Endothelial cell of umbilical vein (primary cell): ENCODE measurements at regions not wholly inside any gene's neighbourhood (a gene's known extent, or its start where the extent isn't known, plus 50 kb on each side); places are given as distances from the start of the nearest gene placed in this dataset.

Source experiments
- BruUV-seq: library from RNA; stranded (reverse); fragments of 400-500 nt; replicated peaks from 2 replicates; lab custom pipeline; 2021; lab: Mats Ljungman, UMichigan
- CTCF ChIA-PET: fragments of 300-600, 350-600 bp; sonication (Branson Sonifier 250); formaldehyde crosslinking; loops from one replicate; lab custom pipeline; 2021; ENCODE audit warnings: antibody characterized with exemption, inconsistent platforms; lab: Charles Lee
- POLR2A ChIA-PET: fragments of 300-600, 350-600 bp; sonication (Branson Sonifier 250); formaldehyde crosslinking; loops from one replicate; lab custom pipeline; 2021; ENCODE audit warnings: antibody characterized with exemption, inconsistent platforms; lab: Charles Lee
- DNase-seq: peaks from one replicate; pipeline ENCODE4 v3.0.0-alpha.2; 2011; ENCODE audit warnings: low read depth, low spot score
- FAIRE-seq: peaks from 2 replicates; lab custom pipeline; 2011; peaks lifted over from hg19 to GRCh38; lab: Jason Lieb, UNC
- H2AFZ ChIP-seq: 2 replicates; pipeline ENCODE4 v1.6.0; 2012; ENCODE audit warnings: low read depth, low read length, control low read depth, inconsistent platforms
- H3K27ac ChIP-seq: 2 replicates; pipeline ENCODE4 v1.5.1; 2011; ENCODE audit warnings: low read depth, mild to moderate bottlenecking, control low read depth, low read length, moderate library complexity; ENCODE audit not compliant: insufficient read depth
- H3K27me3 ChIP-seq, 2 experiments: 2 replicates each; pipeline versions ENCODE4 v1.6.0 to v1.6.1; 2011; ENCODE audit warnings: low read length in 2 of 2, mixed read lengths in 1 of 2; ENCODE audit not compliant: control insufficient read depth in 2 of 2, insufficient read depth in 2 of 2
- H3K36me3 ChIP-seq, 2 experiments: 2 replicates in 1 of 2; 3 replicates in 1 of 2; pipeline ENCODE4 v1.5.1; 2011; ENCODE audit warnings: low read length in 2 of 2, mild to moderate bottlenecking in 1 of 2, moderate library complexity in 1 of 2; ENCODE audit not compliant: control insufficient read depth in 2 of 2, insufficient read depth in 2 of 2; ENCODE audit errors: extremely low read depth in 1 of 2
- H3K4me1 ChIP-seq: 3 replicates; pipeline ENCODE4 v1.5.1; 2011; ENCODE audit warnings: mild to moderate bottlenecking, low read length; ENCODE audit not compliant: control insufficient read depth, insufficient read depth; ENCODE audit errors: extremely low read depth
- H3K4me2 ChIP-seq: 2 replicates; pipeline ENCODE4 v1.6.1; 2011; ENCODE audit warnings: low read length, control low read depth, mixed read lengths; ENCODE audit not compliant: insufficient read depth
- H3K4me3 ChIP-seq, 3 experiments: fragments of 200-600 bp in 1 of 3; sonication (generic), shearing (Covaris generic) in 1 of 3; replicated peaks in 1 of 3; 2 replicates each; pipeline ENCODE4 v1.5.1; 2011 to 2016; ENCODE audit warnings: control low read depth in 3 of 3, low read length in 3 of 3, mild to moderate bottlenecking in 2 of 3, inconsistent platforms in 1 of 3, low read depth in 1 of 3, moderate library complexity in 1 of 3; ENCODE audit not compliant: insufficient read depth in 1 of 3
- H3K79me2 ChIP-seq: 2 replicates; pipeline ENCODE4 v1.6.0; 2012; ENCODE audit warnings: low read length, inconsistent platforms; ENCODE audit not compliant: control insufficient read depth, insufficient read depth
- H3K9ac ChIP-seq: replicated peaks from 2 replicates; pipeline ENCODE3; 2011; ENCODE audit warnings: low read length, control low read depth; ENCODE audit not compliant: insufficient read depth; ENCODE audit errors: extremely low read depth
- H3K9me1 ChIP-seq: replicated peaks from 3 replicates; pipeline ENCODE4 v1.6.0; 2011; ENCODE audit warnings: mild to moderate bottlenecking, low read length; ENCODE audit not compliant: control insufficient read depth, insufficient read depth; ENCODE audit errors: extremely low read depth
- H3K9me3 ChIP-seq: replicated peaks from 2 replicates; pipeline ENCODE4 v1.5.1; 2012; ENCODE audit warnings: low read length, inconsistent platforms; ENCODE audit not compliant: control insufficient read depth, insufficient read depth
- H4K20me1 ChIP-seq: replicated peaks from 2 replicates; pipeline ENCODE3; 2011; ENCODE audit warnings: mild to moderate bottlenecking, low read length; ENCODE audit not compliant: control insufficient read depth, insufficient read depth; ENCODE audit errors: extremely low read depth
- CTCF ChIP-seq, 2 donors: IDR thresholded peaks; 1 replicate in 1 of 2; 2 replicates in 1 of 2; pipeline ENCODE4 v1.5.1; 2011; ENCODE audit warnings: low read length in 2 of 2, mild to moderate bottlenecking in 2 of 2, moderate library complexity in 2 of 2, control low read depth in 1 of 2, inconsistent platforms in 1 of 2, low read depth in 1 of 2; ENCODE audit not compliant: insufficient read depth in 1 of 2; ENCODE audit errors: extremely low read depth in 1 of 2
- EZH2 ChIP-seq: IDR thresholded peaks from 2 replicates; pipeline ENCODE4 v1.6.1; 2012; ENCODE audit warnings: borderline replicate concordance, low read depth, mild to moderate bottlenecking, moderate library complexity, low read length, inconsistent platforms; ENCODE audit not compliant: severe bottlenecking
- FOS ChIP-seq: IDR thresholded peaks from 2 replicates; pipeline ENCODE4 v1.6.1; 2011; ENCODE audit warnings: mild to moderate bottlenecking, low read length, moderate library complexity, borderline replicate concordance; ENCODE audit not compliant: insufficient read depth
- GATA2 ChIP-seq: IDR thresholded peaks from 2 replicates; pipeline ENCODE4 v1.7.0; 2011; ENCODE audit warnings: low read depth, mild to moderate bottlenecking, moderate library complexity, mixed read lengths, low read length; ENCODE audit not compliant: insufficient read length, insufficient read depth
- JUN ChIP-seq: IDR thresholded peaks from 2 replicates; pipeline ENCODE4 v1.6.1; 2011; ENCODE audit warnings: borderline replicate concordance, low read depth; ENCODE audit not compliant: insufficient read length, insufficient read depth
- MAX ChIP-seq: IDR thresholded peaks from 2 replicates; pipeline ENCODE4 v1.6.1; 2011; ENCODE audit not compliant: insufficient read depth, insufficient read length
- MYC ChIP-seq: IDR thresholded peaks from one replicate; pipeline ENCODE4 v1.6.1; 2011; ENCODE audit warnings: mild to moderate bottlenecking, low read depth, low read length
- POLR2A ChIP-seq: IDR thresholded peaks from 2 replicates; pipeline ENCODE4 v1.6.1; 2012; ENCODE audit warnings: low read depth, mild to moderate bottlenecking, control low read depth, low read length
- POLR2AphosphoS5 ChIP-seq: IDR thresholded peaks from 2 replicates; pipeline ENCODE4 v1.6.1; 2012; ENCODE audit warnings: low read depth, mild to moderate bottlenecking, control low read depth, low read length, moderate library complexity; ENCODE audit not compliant: insufficient read depth
- dilution Hi-C: fragments of 300-500 bp; cut with MboI; formaldehyde crosslinking; loops from one replicate; pipeline ENCODE4 v1.15.0; 2019; ENCODE audit warnings: low sequenced_read_pairs; ENCODE audit not compliant: extremely low pct_ligation_motif_present
- intact Hi-C: fragments of 100-400 bp; cut with micrococcal nuclease; formaldehyde crosslinking; loops from one replicate; pipeline ENCODE4 v1.10.0; 2022

- H3K4me3 ChIP-seq: no peak overlapping the region
- H3K36me3 ChIP-seq: no peaks in the 10 kb centered on the region
- H3K27ac ChIP-seq: no peak overlapping the region
- no peak for FAIRE-seq
- H3K9me3 ChIP-seq: no peaks in the 10 kb centered on the region
- no peaks in the 10 kb centered on the region for H4K20me1 ChIP-seq
- ChIA-PET POLR2A (no interaction called here), CTCF (no interaction called here)
- no peaks in the 10 kb centered on the region for H3K4me1 ChIP-seq
- no peak for TF ChIP-seq CTCF (IDR thresholded peaks at IDR 0.05; ENCODE audit: extremely low read depth in 1 of 2, insufficient read depth in 1 of 2, low read depth in 1 of 2, low read length in 2 of 2)
- no peak overlapping the region for H3K4me2 ChIP-seq
- DNase-seq: no peak
- intact Hi-C loops: no loop called here
- no peaks in the 10 kb centered on the region for H3K9me1 ChIP-seq
- no peak overlapping the region for H3K9ac ChIP-seq
- dilution Hi-C loops: no loop called here
- no peaks in the 10 kb centered on the region for H3K27me3 ChIP-seq
- H2AFZ ChIP-seq: no peak overlapping the region
- no TSS peak for BruUV-seq
- no peaks in the 10 kb centered on the region for H3K79me2 ChIP-seq
These were observed 810.5 kb upstream of the NECTIN3 start for GRCh38 chr3:110261141-110261540.

GRCh38 chr3:110262896-110263295, 808.7 kb upstream of the NECTIN3 start:
- no peaks in the 10 kb centered on the region for H3K27me3 ChIP-seq
- no peak overlapping the region for H3K4me2 ChIP-seq
- H3K4me1 ChIP-seq: no peaks in the 10 kb centered on the region
- no peak overlapping the region for H3K9ac ChIP-seq
- no peak overlapping the region for H2AFZ ChIP-seq
- H3K9me1 ChIP-seq: no peaks in the 10 kb centered on the region
- CTCF ChIA-PET: no interaction called here
- dilution Hi-C loops: no loop called here
- no peak for DNase-seq
- H3K9me3 ChIP-seq: no peaks in the 10 kb centered on the region
- no peaks in the 10 kb centered on the region for H3K36me3 ChIP-seq
- no peak for FAIRE-seq
- BruUV-seq: no TSS peak
- no peaks in the 10 kb centered on the region for H4K20me1 ChIP-seq
- no peak for TF ChIP-seq GATA2
- no peak for TF ChIP-seq CTCF (IDR thresholded peaks at IDR 0.05; ENCODE audit: extremely low read depth in 1 of 2, insufficient read depth in 1 of 2, low read depth in 1 of 2, low read length in 2 of 2)
- no peak for TF ChIP-seq MAX
- no peak for TF ChIP-seq POLR2A
- no peak for TF ChIP-seq JUN
- no peak for TF ChIP-seq POLR2AphosphoS5
- TF ChIP-seq FOS: no peak
- no peak for TF ChIP-seq EZH2
- no peak for TF ChIP-seq MYC
- no peak overlapping the region for H3K4me3 ChIP-seq
- H3K27ac ChIP-seq: no peak overlapping the region
- H3K79me2 ChIP-seq: no peaks in the 10 kb centered on the region
- POLR2A ChIA-PET: no interaction called here
- intact Hi-C loops: no loop called here
